Activated CD8-positive, alpha-beta T cell treated with anti-CD3 and anti-CD28 coated beads, Interleukin-2, amount 10 ng/mL, durations not matched to agents 7 days and 5 days (primary cell): ENCODE measurements at regions not wholly inside any gene's neighbourhood (a gene's known extent, or its start where the extent isn't known, plus 50 kb on each side); places are given as distances from the start of the nearest gene placed in this dataset.

ENCODE experiments used
- ATAC-seq: fragments of 150-1000 bp; cut with Tn5 transposase; one replicate; pipeline ENCODE4 v1.10.0; 2021; ENCODE audit warnings: moderate library complexity
- CTCF ChIA-PET: fragments of 350-600 bp; sonication (Branson Sonifier 250); formaldehyde crosslinking; loops from one replicate; lab custom pipeline; 2021; ENCODE audit warnings: antibody characterized with exemption; lab: Charles Lee
- POLR2A ChIA-PET: fragments of 350-600 bp; sonication (Branson Sonifier 250); formaldehyde crosslinking; loops from one replicate; lab custom pipeline; 2021; ENCODE audit warnings: antibody characterized with exemption; lab: Charles Lee
- DNase-seq: peaks from one replicate; pipeline ENCODE4 v3.0.0-alpha.2; 2020
- H3K27ac Mint-ChIP-seq: one replicate; pipeline ENCODE4 v1.8.0; 2021; ENCODE audit warnings: mild to moderate bottlenecking, mixed read lengths
- H3K27me3 Mint-ChIP-seq: one replicate; pipeline ENCODE4 v1.8.0; 2021; ENCODE audit warnings: low read depth, mixed read lengths
- H3K36me3 Mint-ChIP-seq: one replicate; pipeline ENCODE4 v1.8.0; 2021; ENCODE audit warnings: low read depth, mixed read lengths
- H3K4me1 Mint-ChIP-seq: one replicate; pipeline ENCODE4 v1.8.0; 2021; ENCODE audit warnings: low read depth, mixed read lengths
- H3K4me3 Mint-ChIP-seq: one replicate; pipeline ENCODE4 v1.8.0; 2021; ENCODE audit warnings: mild to moderate bottlenecking, mixed read lengths
- H3K9me3 Mint-ChIP-seq: one replicate; pipeline ENCODE4 v1.8.0; 2022; ENCODE audit warnings: mixed read lengths; ENCODE audit not compliant: insufficient read depth

DNA sequence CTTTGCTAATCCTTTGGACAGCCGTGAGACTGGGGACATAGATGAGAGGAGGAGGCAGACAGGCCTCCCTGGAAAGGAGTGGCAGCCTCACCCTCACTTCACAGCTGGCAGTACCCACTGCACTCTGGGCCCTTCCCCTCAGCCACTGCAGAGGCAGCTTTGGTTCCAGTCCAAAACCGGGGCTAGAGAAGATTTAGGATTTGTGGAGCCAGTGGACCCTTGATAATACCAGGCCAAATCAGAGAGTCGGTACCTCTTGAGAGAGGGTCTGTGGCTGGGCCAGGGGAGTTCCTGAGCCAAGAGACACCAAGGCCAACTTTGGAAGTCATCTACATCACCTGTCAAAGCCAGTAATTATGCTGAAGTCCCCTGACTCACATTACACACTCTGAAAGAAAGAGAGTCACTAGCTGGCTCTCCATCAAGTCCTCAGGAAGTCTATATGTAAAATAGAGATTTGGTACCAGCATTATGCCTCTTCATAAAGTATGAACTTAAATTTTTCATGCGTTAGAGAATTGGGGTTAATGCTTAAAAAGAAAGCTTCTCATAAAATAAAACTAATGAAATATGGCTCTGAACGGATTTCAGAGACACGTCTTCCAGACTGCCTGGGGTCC lies 244.1 kb upstream of the SEMA6D start:
- no peaks in the 10 kb centered on the region for H3K4me1 Mint-ChIP-seq
- ChIA-PET POLR2A (no interaction called here), CTCF (no interaction called here)
- no peak overlapping the region for H3K27ac Mint-ChIP-seq
- DNase-seq (no peak), ATAC-seq (no peak)
- no peak overlapping the region for H3K4me3 Mint-ChIP-seq
- H3K9me3 Mint-ChIP-seq = no peaks in the 10 kb centered on the region
- no peaks in the 10 kb centered on the region for H3K27me3 Mint-ChIP-seq
- H3K36me3 Mint-ChIP-seq = no peaks in the 10 kb centered on the region

GRCh38 chr15:47473832-47474231 lies 243.5 kb upstream of the SEMA6D start:
- H3K9me3 Mint-ChIP-seq = no peaks in the 10 kb centered on the region
- H3K36me3 Mint-ChIP-seq = no peaks in the 10 kb centered on the region
- H3K4me3 Mint-ChIP-seq = no peak overlapping the region
- H3K27me3 Mint-ChIP-seq = no peaks in the 10 kb centered on the region
- no peak for ATAC-seq
- H3K4me1 Mint-ChIP-seq = no peaks in the 10 kb centered on the region
- no peak for DNase-seq
- H3K27ac Mint-ChIP-seq = no peak overlapping the region
- ChIA-PET CTCF (no interaction called here), POLR2A (no interaction called here)

DNA sequence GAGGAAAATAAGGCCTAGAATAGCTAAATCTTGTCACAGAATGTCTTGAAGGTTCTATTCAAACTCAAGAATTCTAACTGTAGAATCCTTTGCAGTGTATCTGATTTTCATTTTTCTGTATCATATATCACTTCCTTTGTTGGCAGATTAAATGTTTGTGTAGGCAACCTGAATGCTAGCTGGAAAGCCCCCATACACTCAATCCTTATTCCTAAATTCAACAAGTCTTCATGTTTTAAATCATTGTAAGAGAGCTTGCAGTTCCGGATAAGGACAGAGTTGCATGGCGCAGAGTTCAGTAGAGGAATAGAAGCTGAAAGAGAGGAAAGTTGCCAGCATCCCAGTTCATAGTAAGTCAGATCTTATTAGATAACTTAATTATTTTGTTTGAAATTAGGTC lies 242.0 kb upstream of the SEMA6D start:
- ATAC-seq = no peak

GRCh38 chr15:47477341-47477740 lies 240.0 kb upstream of the SEMA6D start:
- H3K4me1 Mint-ChIP-seq = no peaks in the 10 kb centered on the region
- no peak overlapping the region for H3K4me3 Mint-ChIP-seq
- no peak for DNase-seq
- H3K9me3 Mint-ChIP-seq = no peaks in the 10 kb centered on the region
- no peaks in the 10 kb centered on the region for H3K36me3 Mint-ChIP-seq
- no peaks in the 10 kb centered on the region for H3K27me3 Mint-ChIP-seq
- ATAC-seq = no peak
- H3K27ac Mint-ChIP-seq = no peak overlapping the region
- POLR2A ChIA-PET = no interaction called here
- CTCF ChIA-PET = no interaction called here

More for the DNA sequence above, 242.0 kb upstream of the SEMA6D start:
- DNase-seq = no peak
- CTCF ChIA-PET = no interaction called here
- H3K4me1 Mint-ChIP-seq = no peaks in the 10 kb centered on the region
- no peaks in the 10 kb centered on the region for H3K9me3 Mint-ChIP-seq
- no peak overlapping the region for H3K27ac Mint-ChIP-seq
- H3K4me3 Mint-ChIP-seq = no peak overlapping the region
- no peaks in the 10 kb centered on the region for H3K27me3 Mint-ChIP-seq
- H3K36me3 Mint-ChIP-seq = no peaks in the 10 kb centered on the region
- POLR2A ChIA-PET = no interaction called here

DNA sequence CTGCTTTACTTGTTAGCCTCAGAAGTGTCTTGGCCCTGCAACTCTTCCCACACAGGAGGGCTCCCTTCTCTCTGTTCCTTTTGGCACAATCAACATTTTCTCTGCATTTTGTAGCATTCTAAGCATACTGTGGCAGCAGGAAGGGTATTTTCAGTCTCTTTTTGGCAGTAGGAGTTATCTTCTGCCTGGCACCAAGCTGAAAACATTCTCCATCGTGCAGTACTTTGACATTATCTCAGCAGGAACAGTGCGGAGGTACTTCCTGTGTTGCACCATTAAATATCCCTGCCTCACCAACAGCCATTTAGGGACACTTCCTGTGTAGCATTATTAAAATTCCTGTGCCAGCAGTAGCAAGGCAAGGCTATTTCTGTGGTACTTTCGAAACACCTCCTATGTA lies 233.2 kb upstream of the SEMA6D start:
- ATAC-seq = no peak
- Mint-ChIP-seq H3K27ac (no peak overlapping the region), H3K36me3 (no peaks in the 10 kb centered on the region), H3K9me3 (no peaks in the 10 kb centered on the region), H3K4me1 (no peaks in the 10 kb centered on the region), H3K27me3 (no peaks in the 10 kb centered on the region), H3K4me3 (no peak overlapping the region)
- POLR2A ChIA-PET = no interaction called here
- CTCF ChIA-PET = no interaction called here
- no peak for DNase-seq

GRCh38 chr15:47484997-47485396 lies 232.3 kb upstream of the SEMA6D start:
- H3K9me3 Mint-ChIP-seq = no peaks in the 10 kb centered on the region
- H3K4me1 Mint-ChIP-seq = no peaks in the 10 kb centered on the region
- no peaks in the 10 kb centered on the region for H3K27me3 Mint-ChIP-seq
- H3K27ac Mint-ChIP-seq = no peak overlapping the region
- ATAC-seq (no peak), DNase-seq (no peak)
- CTCF ChIA-PET = no interaction called here
- POLR2A ChIA-PET = no interaction called here
- no peaks in the 10 kb centered on the region for H3K36me3 Mint-ChIP-seq
- no peak overlapping the region for H3K4me3 Mint-ChIP-seq

DNA sequence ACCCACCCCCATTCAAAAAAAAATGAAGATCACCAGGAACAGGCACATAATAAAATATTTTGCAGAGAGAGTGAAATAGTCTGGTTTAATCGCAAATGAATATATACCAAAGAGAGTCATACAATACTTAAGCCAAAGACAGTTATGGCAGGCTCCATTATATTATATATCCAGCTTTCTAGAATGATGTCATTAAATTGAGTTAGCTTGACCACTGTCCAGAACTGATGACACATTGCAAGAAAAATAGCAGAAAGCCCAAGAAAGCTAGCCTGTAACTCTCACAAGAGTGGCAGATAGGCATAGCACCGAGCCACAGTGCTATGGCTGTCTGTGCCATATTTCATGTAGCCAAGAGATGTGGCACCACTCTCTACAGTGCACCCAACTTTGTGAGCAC lies 231.9 kb upstream of the SEMA6D start:
- CTCF ChIA-PET = no interaction called here

GRCh38 chr15:47486040-47486439 lies 231.3 kb upstream of the SEMA6D start:
- POLR2A ChIA-PET = no interaction called here
- no peak overlapping the region for H3K27ac Mint-ChIP-seq
- CTCF ChIA-PET = no interaction called here
- no peaks in the 10 kb centered on the region for H3K9me3 Mint-ChIP-seq
- ATAC-seq = no peak
- no peaks in the 10 kb centered on the region for H3K4me1 Mint-ChIP-seq
- no peak for DNase-seq
- no peaks in the 10 kb centered on the region for H3K27me3 Mint-ChIP-seq
- no peak overlapping the region for H3K4me3 Mint-ChIP-seq
- no peaks in the 10 kb centered on the region for H3K36me3 Mint-ChIP-seq

More for the DNA sequence above, 231.9 kb upstream of the SEMA6D start:
- no peaks in the 10 kb centered on the region for H3K4me1 Mint-ChIP-seq
- DNase-seq (no peak), ATAC-seq (no peak)
- H3K36me3 Mint-ChIP-seq = no peaks in the 10 kb centered on the region
- H3K27ac Mint-ChIP-seq = no peak overlapping the region
- H3K27me3 Mint-ChIP-seq = no peaks in the 10 kb centered on the region
- no peak overlapping the region for H3K4me3 Mint-ChIP-seq
- H3K9me3 Mint-ChIP-seq = no peaks in the 10 kb centered on the region
- POLR2A ChIA-PET = no interaction called here

DNA sequence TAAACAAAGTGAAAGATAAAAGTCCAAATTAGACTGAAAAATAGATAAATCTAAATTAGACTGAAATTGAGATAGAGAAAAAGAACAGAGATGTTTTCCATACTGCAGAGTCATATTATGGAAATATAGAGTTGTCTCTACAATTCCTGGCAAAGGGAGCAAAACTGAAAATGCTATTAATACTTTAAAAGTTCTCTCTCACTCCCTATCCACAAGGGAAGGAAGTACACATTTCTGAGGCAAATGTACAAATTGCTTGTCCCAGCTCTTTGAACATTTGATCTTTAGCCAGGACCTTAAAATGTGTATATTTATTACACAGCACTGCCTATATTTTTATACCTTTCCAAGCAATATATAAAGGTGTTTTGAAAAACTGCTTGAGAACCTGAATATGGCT lies 225.1 kb upstream of the SEMA6D start:
- ChIA-PET CTCF (no interaction called here), POLR2A (no interaction called here)
- H3K27ac Mint-ChIP-seq = no peak overlapping the region
- no peaks in the 10 kb centered on the region for H3K4me1 Mint-ChIP-seq
- no peaks in the 10 kb centered on the region for H3K36me3 Mint-ChIP-seq
- H3K4me3 Mint-ChIP-seq = no peak overlapping the region
- ATAC-seq (no peak), DNase-seq (no peak)
- H3K9me3 Mint-ChIP-seq = no peaks in the 10 kb centered on the region
- no peaks in the 10 kb centered on the region for H3K27me3 Mint-ChIP-seq

DNA sequence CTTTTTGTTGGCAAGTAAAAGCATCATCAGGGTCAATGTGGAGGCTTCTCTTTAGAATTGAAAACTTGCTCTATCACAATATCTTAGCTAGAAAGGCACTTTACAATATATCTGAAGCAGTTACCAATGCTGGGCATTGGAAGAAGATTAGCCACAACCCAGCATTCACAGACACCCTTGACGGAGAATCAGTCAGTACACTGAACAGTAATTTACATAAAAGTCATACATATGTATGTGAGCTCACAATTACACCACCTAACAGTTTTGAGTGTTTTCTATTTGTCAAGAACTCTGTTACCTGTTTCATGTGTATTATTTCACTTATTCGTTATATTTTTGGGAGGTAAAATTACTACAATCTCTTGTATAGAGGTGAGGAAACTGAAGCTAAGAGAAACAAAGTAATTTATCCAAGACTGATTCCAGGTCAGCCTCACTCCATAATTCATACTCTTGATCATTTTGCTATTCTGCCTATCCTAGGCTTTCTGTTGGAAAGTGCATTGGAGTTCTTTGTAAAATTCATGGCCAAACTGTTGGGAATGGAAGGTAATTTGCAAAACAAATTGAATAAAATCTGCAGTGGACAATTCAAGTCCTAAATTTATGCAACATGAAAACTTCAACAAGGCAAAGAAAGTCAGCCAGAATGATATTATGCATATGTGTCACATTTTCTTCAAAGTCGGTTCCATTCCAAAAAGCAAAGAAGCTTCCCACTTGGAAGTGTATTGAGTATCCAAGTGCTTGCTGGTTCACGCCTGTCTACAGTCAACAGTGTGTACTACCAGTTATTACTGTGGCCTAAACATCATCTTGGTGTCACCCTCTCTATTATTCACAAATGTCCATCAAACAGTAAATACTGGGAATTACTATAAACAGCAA lies 223.7 kb upstream of the SEMA6D start:
- no peak overlapping the region for H3K4me3 Mint-ChIP-seq
- H3K27me3 Mint-ChIP-seq = no peaks in the 10 kb centered on the region
- H3K9me3 Mint-ChIP-seq = no peaks in the 10 kb centered on the region
- no peak for ATAC-seq
- H3K27ac Mint-ChIP-seq = no peak overlapping the region
- H3K36me3 Mint-ChIP-seq = no peaks in the 10 kb centered on the region
- DNase-seq = no peak
- H3K4me1 Mint-ChIP-seq = no peaks in the 10 kb centered on the region
- CTCF ChIA-PET = no interaction called here
- POLR2A ChIA-PET = no interaction called here

DNA sequence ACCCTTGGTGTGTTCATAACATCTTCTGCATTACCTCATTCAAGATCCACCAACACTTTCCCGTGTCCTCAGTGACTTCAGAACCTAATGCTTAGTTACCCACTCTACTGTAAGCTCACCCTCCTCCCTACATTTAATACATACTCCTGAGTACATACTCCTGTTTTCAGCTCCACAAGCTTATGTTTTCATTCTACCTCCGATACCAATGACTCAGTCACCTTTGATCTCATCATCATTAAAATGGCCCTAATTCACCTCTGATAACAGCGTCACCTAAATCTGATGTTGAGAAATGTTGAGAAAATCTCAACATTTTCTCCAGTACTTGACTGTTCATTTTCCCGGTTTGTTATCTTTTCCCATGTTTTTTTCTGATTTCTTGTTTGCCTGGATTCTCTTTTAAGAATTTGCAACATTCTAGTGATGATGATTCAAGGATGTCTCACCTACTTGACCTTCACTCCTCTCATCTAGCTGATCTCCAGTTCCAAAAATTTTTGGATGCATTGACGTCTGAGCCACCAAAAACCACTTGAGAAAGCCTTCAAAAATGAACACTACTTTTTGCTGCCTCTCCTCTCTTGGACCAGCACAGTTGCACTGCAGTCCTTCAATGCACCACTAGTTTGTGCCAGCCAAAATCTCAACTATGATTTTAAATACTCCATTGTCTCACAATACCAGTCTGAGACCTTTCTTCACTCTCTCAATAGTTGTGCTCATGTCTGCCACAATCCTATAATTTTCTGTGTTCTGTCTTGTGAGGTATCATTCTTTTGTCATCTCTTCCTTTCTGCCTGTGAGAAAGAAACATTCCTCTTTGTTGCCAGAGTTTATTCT lies 220.7 kb upstream of the SEMA6D start:
- no peaks in the 10 kb centered on the region for H3K9me3 Mint-ChIP-seq
- ChIA-PET CTCF (no interaction called here), POLR2A (no interaction called here)
- no peak for DNase-seq
- no peaks in the 10 kb centered on the region for H3K27me3 Mint-ChIP-seq
- no peaks in the 10 kb centered on the region for H3K4me1 Mint-ChIP-seq
- H3K4me3 Mint-ChIP-seq = no peak overlapping the region
- no peak overlapping the region for H3K27ac Mint-ChIP-seq
- no peak for ATAC-seq
- H3K36me3 Mint-ChIP-seq = no peaks in the 10 kb centered on the region

GRCh38 chr15:47500842-47501241 lies 216.5 kb upstream of the SEMA6D start:
- Mint-ChIP-seq H3K9me3 (no peaks in the 10 kb centered on the region), H3K36me3 (no peaks in the 10 kb centered on the region), H3K27me3 (no peaks in the 10 kb centered on the region), H3K4me1 (peaks cover 5% of the 10 kb centered on the region), H3K27ac (no peak overlapping the region), H3K4me3 (no peak overlapping the region)
- ChIA-PET CTCF (no interaction called here), POLR2A (no interaction called here)
- ATAC-seq = no peak
- no peak for DNase-seq
